ENCODE measurements at regions not wholly inside any gene's neighbourhood (a gene's known extent, or its start where the extent isn't known, plus 50 kb on each side); places are given as distances from the start of the nearest gene placed in this dataset.

DNA sequence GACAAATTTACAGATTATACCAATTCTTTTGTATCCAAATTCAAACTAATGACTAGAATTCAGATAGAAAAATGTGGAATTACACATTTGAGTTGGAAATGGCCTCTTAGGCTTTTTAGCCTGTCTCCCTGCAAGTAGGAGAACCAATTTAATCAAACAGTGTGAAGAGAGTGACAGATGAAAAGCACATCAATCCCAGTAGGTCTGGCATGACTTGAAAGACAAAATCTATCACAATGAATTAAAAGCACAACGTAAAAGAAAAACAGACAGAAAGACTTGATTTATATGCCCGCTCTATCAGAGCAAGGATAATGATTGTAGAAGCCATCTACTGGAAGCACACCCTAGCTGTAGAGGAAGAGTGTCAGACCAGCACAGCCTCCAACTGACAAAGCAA lies 1084.4 kb upstream of the SPRY2 start:
- Histone ChIP-seq H3K27ac (ENCODE audit: low read depth, low read length) (no peak overlapping the region), H3K79me2 (ENCODE audit: control insufficient read depth, insufficient read depth, low read length, unreplicated experiment) (no peaks in the 10 kb centered on the region), H3K4me1 (ENCODE audit: control insufficient read depth, insufficient read depth, low read length, unreplicated experiment) (no peaks in the 10 kb centered on the region), H2AFZ (ENCODE audit: low read length, unreplicated experiment) (no peak overlapping the region), H3K36me3 (ENCODE audit: insufficient read depth, low read length) (no peaks in the 10 kb centered on the region), H3K4me3 (ENCODE audit: low read depth, low read length) (no peak overlapping the region), H3K27me3 (ENCODE audit: insufficient read depth, low read length) (no peaks in the 10 kb centered on the region)

DNA sequence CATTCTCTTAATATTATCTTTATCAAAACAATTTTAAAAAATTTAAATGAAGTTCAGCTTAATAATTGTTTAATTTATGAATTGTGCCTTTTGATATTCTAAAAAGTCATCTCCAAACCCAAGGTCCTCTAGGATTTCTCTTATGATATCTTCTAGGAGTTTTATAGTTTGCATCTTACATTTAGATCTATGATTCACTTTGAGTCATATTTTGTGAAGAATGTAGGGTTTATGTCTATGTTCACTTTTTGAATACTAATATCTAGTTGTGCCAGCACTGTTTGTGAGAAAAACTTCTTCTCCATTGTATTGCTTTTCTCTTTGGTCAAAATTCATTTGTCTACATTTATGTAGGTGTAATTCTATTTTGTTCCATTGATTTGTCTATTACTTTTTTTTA lies 1068.4 kb upstream of the SPRY2 start:
- Histone ChIP-seq H2AFZ (ENCODE audit: low read length, unreplicated experiment) (no peak overlapping the region), H3K4me1 (ENCODE audit: control insufficient read depth, insufficient read depth, low read length, unreplicated experiment) (no peaks in the 10 kb centered on the region), H3K27me3 (ENCODE audit: insufficient read depth, low read length) (no peaks in the 10 kb centered on the region), H3K79me2 (ENCODE audit: control insufficient read depth, insufficient read depth, low read length, unreplicated experiment) (no peaks in the 10 kb centered on the region), H3K27ac (ENCODE audit: low read depth, low read length) (no peak overlapping the region), H3K36me3 (ENCODE audit: insufficient read depth, low read length) (no peaks in the 10 kb centered on the region), H3K4me3 (ENCODE audit: low read depth, low read length) (no peak overlapping the region)

DNA sequence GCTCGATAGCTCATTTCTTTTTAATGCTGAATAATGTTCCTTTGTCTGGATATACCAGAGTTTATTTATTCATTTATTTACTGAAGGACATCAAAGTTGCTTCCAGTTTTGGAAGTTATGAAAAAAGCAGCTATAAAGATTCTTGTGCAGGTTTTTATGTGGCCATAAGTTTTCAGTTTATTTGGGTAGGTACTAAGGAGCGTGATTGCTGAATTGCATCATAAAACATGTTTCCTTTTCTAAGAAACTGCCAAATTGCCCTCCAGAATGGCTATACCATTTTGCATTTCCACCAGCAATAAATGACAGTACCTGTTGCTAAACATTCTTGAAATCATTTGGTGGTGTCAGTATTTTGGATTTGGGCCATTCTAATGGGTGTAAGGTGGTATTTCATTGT lies 1067.7 kb upstream of the SPRY2 start:
- Histone ChIP-seq H3K27me3 (ENCODE audit: insufficient read depth, low read length) (no peaks in the 10 kb centered on the region), H3K36me3 (ENCODE audit: insufficient read depth, low read length) (no peaks in the 10 kb centered on the region), H2AFZ (ENCODE audit: low read length, unreplicated experiment) (no peak overlapping the region), H3K4me1 (ENCODE audit: control insufficient read depth, insufficient read depth, low read length, unreplicated experiment) (no peaks in the 10 kb centered on the region), H3K4me3 (ENCODE audit: low read depth, low read length) (no peak overlapping the region), H3K27ac (ENCODE audit: low read depth, low read length) (no peak overlapping the region), H3K79me2 (ENCODE audit: control insufficient read depth, insufficient read depth, low read length, unreplicated experiment) (no peaks in the 10 kb centered on the region)

DNA sequence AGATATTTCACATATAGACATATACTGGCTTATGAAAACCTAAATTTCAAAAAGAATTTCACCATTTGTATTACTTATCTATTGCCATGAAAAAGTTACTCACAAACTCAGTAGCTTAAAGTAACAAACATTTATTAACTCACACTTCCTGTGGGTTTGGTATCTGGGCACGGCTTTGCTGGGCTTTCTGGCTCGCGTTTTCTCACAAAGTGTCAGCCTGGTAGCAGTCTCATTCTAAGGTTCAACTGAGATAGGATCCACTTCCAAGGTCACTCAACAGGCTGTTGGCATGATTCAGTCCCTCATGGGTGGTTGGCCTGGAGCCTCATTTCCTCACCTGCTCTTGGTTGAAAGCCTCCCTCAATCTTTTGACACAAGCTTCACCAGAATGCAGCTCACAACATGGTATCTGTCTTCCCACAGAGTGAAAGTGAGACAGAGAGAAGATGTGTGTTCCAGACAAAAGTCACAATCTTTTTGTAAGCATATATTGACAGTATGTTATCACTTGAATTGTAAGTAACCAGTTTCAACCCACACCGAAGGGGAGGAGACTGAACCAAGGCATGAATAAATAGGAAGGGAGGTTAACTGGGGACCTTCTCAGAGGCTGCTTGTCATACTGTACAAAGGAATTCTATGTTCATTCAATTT lies 1065.8 kb upstream of the SPRY2 start:
- no peaks in the 10 kb centered on the region for H3K4me1 ChIP-seq (ENCODE audit: control insufficient read depth, insufficient read depth, low read length, unreplicated experiment)
- H3K79me2 ChIP-seq (ENCODE audit: control insufficient read depth, insufficient read depth, low read length, unreplicated experiment) = no peaks in the 10 kb centered on the region
- no peak overlapping the region for H2AFZ ChIP-seq (ENCODE audit: low read length, unreplicated experiment)
- no peaks in the 10 kb centered on the region for H3K36me3 ChIP-seq (ENCODE audit: insufficient read depth, low read length)
- H3K4me3 ChIP-seq (ENCODE audit: low read depth, low read length) = no peak overlapping the region
- H3K27ac ChIP-seq (ENCODE audit: low read depth, low read length) = no peak overlapping the region
- H3K27me3 ChIP-seq (ENCODE audit: insufficient read depth, low read length) = no peaks in the 10 kb centered on the region

DNA sequence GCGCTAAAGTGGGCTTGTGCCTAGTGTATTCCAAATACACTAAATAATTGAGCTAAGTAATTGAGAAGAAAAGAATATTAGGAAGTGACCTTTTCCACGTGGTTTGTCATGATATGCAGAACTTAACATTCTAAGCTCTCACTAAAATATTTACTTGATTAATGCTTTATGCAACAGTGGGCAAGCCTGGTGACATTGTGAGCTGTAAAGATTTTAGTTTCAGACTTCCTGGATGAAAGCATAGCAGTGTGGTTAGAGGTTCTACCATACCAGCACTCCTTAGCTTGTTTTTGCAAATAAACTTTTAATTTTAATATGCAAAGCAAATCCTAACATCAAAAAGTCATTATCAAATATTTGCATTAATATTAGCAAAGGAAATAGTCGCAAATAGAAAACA lies 1065.1 kb upstream of the SPRY2 start:
- H2AFZ ChIP-seq (ENCODE audit: low read length, unreplicated experiment) = no peak overlapping the region
- H3K79me2 ChIP-seq (ENCODE audit: control insufficient read depth, insufficient read depth, low read length, unreplicated experiment) = no peaks in the 10 kb centered on the region
- H3K4me3 ChIP-seq (ENCODE audit: low read depth, low read length) = no peak overlapping the region
- no peaks in the 10 kb centered on the region for H3K4me1 ChIP-seq (ENCODE audit: control insufficient read depth, insufficient read depth, low read length, unreplicated experiment)
- no peak overlapping the region for H3K27ac ChIP-seq (ENCODE audit: low read depth, low read length)
- H3K36me3 ChIP-seq (ENCODE audit: insufficient read depth, low read length) = no peaks in the 10 kb centered on the region
- no peaks in the 10 kb centered on the region for H3K27me3 ChIP-seq (ENCODE audit: insufficient read depth, low read length)

DNA sequence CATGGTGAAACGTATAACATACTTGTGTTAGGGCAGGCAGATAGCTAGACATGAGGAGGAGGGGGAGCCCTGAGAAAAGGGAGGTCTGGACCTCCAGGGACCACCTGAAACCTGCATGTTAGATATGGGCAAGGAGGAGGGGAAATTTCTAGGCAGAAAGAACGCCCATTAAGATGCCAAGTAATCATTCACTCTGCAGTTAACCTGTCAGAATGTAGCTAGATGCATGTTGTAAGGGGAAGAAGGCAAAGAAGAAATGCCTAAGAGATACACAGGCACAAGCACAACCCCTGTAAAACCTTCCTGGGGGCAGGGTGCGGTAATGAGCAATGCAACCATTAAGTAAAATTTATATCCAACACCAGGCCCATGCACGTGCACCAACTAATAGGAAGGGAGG lies 1055.3 kb upstream of the SPRY2 start:
- no peak overlapping the region for H3K27ac ChIP-seq (ENCODE audit: low read depth, low read length)
- no peaks in the 10 kb centered on the region for H3K27me3 ChIP-seq (ENCODE audit: insufficient read depth, low read length)
- no peak overlapping the region for H2AFZ ChIP-seq (ENCODE audit: low read length, unreplicated experiment)
- H3K79me2 ChIP-seq (ENCODE audit: control insufficient read depth, insufficient read depth, low read length, unreplicated experiment) = no peaks in the 10 kb centered on the region
- no peak overlapping the region for H3K4me3 ChIP-seq (ENCODE audit: low read depth, low read length)
- no peaks in the 10 kb centered on the region for H3K4me1 ChIP-seq (ENCODE audit: control insufficient read depth, insufficient read depth, low read length, unreplicated experiment)
- no peaks in the 10 kb centered on the region for H3K36me3 ChIP-seq (ENCODE audit: insufficient read depth, low read length)

DNA sequence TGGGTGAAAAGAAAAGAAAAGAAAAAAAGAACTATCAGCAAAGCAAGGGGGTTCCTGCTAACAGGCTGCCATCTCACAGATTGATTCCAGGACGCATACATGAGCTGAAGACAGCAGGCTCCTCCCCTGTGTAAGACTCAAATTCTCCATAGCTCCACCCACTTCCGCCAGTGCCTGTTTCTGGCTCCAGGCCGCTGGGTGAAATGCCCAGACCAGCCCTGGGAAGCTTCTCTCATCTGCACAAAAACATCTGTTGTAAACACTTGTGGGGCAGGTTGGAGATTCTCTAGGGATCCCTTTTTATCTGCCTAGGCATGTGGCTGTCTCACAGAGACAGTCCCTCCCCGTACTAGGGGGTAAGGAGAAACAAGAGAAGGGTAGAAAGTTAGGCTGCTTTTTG lies 1054.4 kb upstream of the SPRY2 start:
- Histone ChIP-seq H3K27ac (ENCODE audit: low read depth, low read length) (no peak overlapping the region), H3K79me2 (ENCODE audit: control insufficient read depth, insufficient read depth, low read length, unreplicated experiment) (no peaks in the 10 kb centered on the region), H2AFZ (ENCODE audit: low read length, unreplicated experiment) (no peak overlapping the region), H3K4me3 (ENCODE audit: low read depth, low read length) (no peak overlapping the region), H3K27me3 (ENCODE audit: insufficient read depth, low read length) (no peaks in the 10 kb centered on the region), H3K36me3 (ENCODE audit: insufficient read depth, low read length) (no peaks in the 10 kb centered on the region), H3K4me1 (ENCODE audit: control insufficient read depth, insufficient read depth, low read length, unreplicated experiment) (no peaks in the 10 kb centered on the region)

DNA sequence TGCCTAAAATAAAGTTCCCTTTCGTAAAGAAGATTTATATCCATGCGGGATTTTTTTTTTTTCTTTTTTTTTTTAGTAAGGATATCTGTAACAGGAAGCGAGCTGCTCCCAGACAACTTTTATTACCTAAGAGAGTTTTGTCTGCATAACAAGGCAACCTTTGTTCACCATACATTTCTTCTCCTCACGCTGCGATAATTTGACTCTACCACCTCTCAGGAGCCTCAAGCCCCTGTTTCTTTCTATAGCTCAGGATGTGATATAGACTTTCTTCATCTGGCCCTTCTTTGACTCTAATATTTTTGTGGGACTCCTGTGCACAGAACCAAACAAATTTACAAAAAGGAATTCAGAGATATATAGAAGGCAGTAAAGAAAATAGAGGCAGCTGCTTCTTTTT lies 1053.7 kb upstream of the SPRY2 start:
- H3K27me3 ChIP-seq (ENCODE audit: insufficient read depth, low read length) = no peaks in the 10 kb centered on the region
- H3K79me2 ChIP-seq (ENCODE audit: control insufficient read depth, insufficient read depth, low read length, unreplicated experiment) = no peaks in the 10 kb centered on the region
- H3K36me3 ChIP-seq (ENCODE audit: insufficient read depth, low read length) = no peaks in the 10 kb centered on the region
- no peak overlapping the region for H2AFZ ChIP-seq (ENCODE audit: low read length, unreplicated experiment)
- no peak overlapping the region for H3K4me3 ChIP-seq (ENCODE audit: low read depth, low read length)
- H3K27ac ChIP-seq (ENCODE audit: low read depth, low read length) = no peak overlapping the region
- no peaks in the 10 kb centered on the region for H3K4me1 ChIP-seq (ENCODE audit: control insufficient read depth, insufficient read depth, low read length, unreplicated experiment)

DNA sequence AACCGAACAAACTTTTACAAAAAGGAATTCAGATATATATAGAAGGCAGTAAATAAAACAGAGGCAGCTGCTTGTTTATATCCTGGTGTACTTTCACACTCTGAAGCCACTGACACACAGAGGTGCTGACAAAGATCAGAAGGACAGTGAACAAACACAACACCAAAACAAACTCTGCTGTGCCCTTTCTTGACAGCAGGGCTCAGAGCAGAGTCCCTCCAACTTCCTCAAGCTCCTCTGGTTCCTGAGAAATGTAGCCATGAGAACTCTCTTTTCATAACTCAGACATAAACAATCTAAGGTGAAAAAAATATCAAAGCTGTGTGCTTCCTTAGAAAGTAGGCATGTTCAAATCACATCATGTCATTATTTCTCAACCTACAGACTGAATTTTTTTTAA lies 1052.8 kb upstream of the SPRY2 start:
- no peak overlapping the region for H2AFZ ChIP-seq (ENCODE audit: low read length, unreplicated experiment)
- H3K36me3 ChIP-seq (ENCODE audit: insufficient read depth, low read length) = no peaks in the 10 kb centered on the region

DNA sequence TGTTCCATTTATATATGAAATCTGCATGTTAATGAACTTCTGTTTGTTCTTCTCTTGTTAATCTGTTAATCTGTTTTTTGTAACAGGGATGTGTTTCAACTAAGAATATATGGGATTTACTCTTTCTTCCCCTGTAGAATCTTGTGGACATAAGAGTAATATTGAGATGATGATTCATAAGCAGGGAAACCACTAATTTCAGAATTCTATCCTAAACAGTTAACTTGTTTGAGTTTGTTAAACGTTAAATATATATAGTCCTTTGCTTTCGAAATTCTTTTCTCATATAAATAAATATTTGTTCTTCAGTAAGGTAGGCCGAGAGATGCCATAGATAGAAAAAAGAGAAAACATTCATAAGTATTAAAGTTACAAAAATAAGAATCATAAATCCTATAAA lies 1052.2 kb upstream of the SPRY2 start:
- Histone ChIP-seq H2AFZ (ENCODE audit: low read length, unreplicated experiment) (no peak overlapping the region), H3K36me3 (ENCODE audit: insufficient read depth, low read length) (no peaks in the 10 kb centered on the region), H3K4me3 (ENCODE audit: low read depth, low read length) (no peak overlapping the region), H3K79me2 (ENCODE audit: control insufficient read depth, insufficient read depth, low read length, unreplicated experiment) (no peaks in the 10 kb centered on the region), H3K4me1 (ENCODE audit: control insufficient read depth, insufficient read depth, low read length, unreplicated experiment) (no peaks in the 10 kb centered on the region), H3K27ac (ENCODE audit: low read depth, low read length) (no peak overlapping the region), H3K27me3 (ENCODE audit: insufficient read depth, low read length) (no peaks in the 10 kb centered on the region)

More for the DNA sequence above, 1052.8 kb upstream of the SPRY2 start:
- Histone ChIP-seq H3K4me3 (ENCODE audit: low read depth, low read length) (no peak overlapping the region), H3K27me3 (ENCODE audit: insufficient read depth, low read length) (no peaks in the 10 kb centered on the region), H3K4me1 (ENCODE audit: control insufficient read depth, insufficient read depth, low read length, unreplicated experiment) (no peaks in the 10 kb centered on the region), H3K27ac (ENCODE audit: low read depth, low read length) (no peak overlapping the region), H3K79me2 (ENCODE audit: control insufficient read depth, insufficient read depth, low read length, unreplicated experiment) (no peaks in the 10 kb centered on the region)

DNA sequence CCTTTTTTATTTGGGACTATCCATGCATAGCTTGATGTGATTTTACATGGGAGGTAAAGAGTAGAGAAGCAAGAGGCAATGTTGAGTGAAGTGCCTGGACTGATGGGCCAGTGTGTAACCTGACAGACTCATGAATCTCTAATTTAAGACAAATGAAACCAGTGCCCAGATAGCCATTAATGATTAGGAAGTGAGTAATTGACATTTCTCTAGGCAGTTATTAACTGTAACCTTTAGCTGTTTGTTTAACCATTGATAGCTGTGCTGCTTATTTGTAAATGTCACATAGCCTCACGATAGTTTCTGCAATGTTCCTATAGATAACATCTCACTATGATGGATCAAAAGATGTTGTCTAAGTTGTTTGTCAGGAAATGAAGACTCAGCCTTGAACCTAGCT lies 1047.5 kb upstream of the SPRY2 start:
- Histone ChIP-seq H3K4me1 (ENCODE audit: control insufficient read depth, insufficient read depth, low read length, unreplicated experiment) (no peaks in the 10 kb centered on the region), H3K36me3 (ENCODE audit: insufficient read depth, low read length) (no peaks in the 10 kb centered on the region), H3K27ac (ENCODE audit: low read depth, low read length) (no peak overlapping the region), H2AFZ (ENCODE audit: low read length, unreplicated experiment) (no peak overlapping the region), H3K27me3 (ENCODE audit: insufficient read depth, low read length) (no peaks in the 10 kb centered on the region), H3K79me2 (ENCODE audit: control insufficient read depth, insufficient read depth, low read length, unreplicated experiment) (no peaks in the 10 kb centered on the region), H3K4me3 (ENCODE audit: low read depth, low read length) (no peak overlapping the region)

Data from ACC112 (cell line).